Pancreas (tissue), 10 donors: ENCODE measurements at regions not wholly inside any gene's neighbourhood (a gene's known extent, or its start where the extent isn't known, plus 50 kb on each side); places are given as distances from the start of the nearest gene placed in this dataset.

Experiments
- ATAC-seq, 4 donors: fragments of 200-7000 bp; cut with Tn5 transposase; one replicate each; pipeline versions ENCODE4 v1.8.0 to v1.9.1; 2020; ENCODE audit warnings: mild to moderate bottlenecking in 4 of 4, moderate library complexity in 4 of 4
- DNase-seq, 6 donors: peaks; one replicate each; pipeline ENCODE4 v3.0.0-alpha.2; 2020
- FAIRE-seq: peaks from 2 replicates; lab custom pipeline; 2012; peaks lifted over from hg19 to GRCh38; lab: Jason Lieb, UNC
- H3K27ac ChIP-seq, 4 donors: fragments of 200-600 bp; sonication (generic); 1 replicate in 3 of 4; 2 replicates in 1 of 4; pipeline versions ENCODE4 v1.5.0 to v1.8.0; 2020
- H3K27me3 ChIP-seq, 4 donors: fragments of 200-600 bp; one replicate each; pipeline ENCODE4 v1.8.0; 2021
- H3K36me3 ChIP-seq, 3 donors: fragments of 200-600 bp; sonication (generic) in 1 of 3; one replicate each; pipeline versions ENCODE4 v1.5.0 to v1.8.0; 2020 to 2021
- H3K4me1 ChIP-seq, 3 donors: fragments of 200-600 bp; one replicate each; pipeline ENCODE4 v1.8.0; 2021
- H3K4me3 ChIP-seq, 4 donors: fragments of 200-600 bp; sonication (generic) in 2 of 4; one replicate each; pipeline versions ENCODE4 v1.5.0 to v1.8.0; 2020 to 2021
- H3K9me3 ChIP-seq, 4 donors: fragments of 200-600 bp; one replicate each; pipeline ENCODE4 v1.8.0; 2021
- WGBS, 2 donors: extraction: QIAGEN DNeasy Blood & Tissue Kit; methylation state at CpG; one replicate each; pipeline ENCODE4 v1.1.7; 2013; 5-methylcytosine and 5-hydroxymethylcytosine counted together
- intact Hi-C, 3 donors: fragments of 100-400 bp; cut with DNase I; formaldehyde crosslinking; loops; one replicate each; pipeline versions ENCODE4 v1.11.1 to v1.14.2; 2022
- TF ChIP-seq, protein P1 (sequence below), 4 donors: fragments of 200-600 bp; sonication (generic) in 3 of 4; IDR thresholded peaks; one replicate each; pipeline versions ENCODE4 v1.5.0 to v1.8.0; 2021; ENCODE audit warnings: antibody characterized with exemption in 4 of 4
- donor health status: healthy with polysubstance abuse.
- donor health status: DM: no; HTN: no; CAD: no; lungs with moderate emphysema.
- donor health status: DM: no; HTN: no; CAD: no.
- donor health status: control.
- donor health status: control.
- donor health status: Bipolar disorder and iron deficiency.
- donor health status: DM: yes; HTN: yes; CAD: no.
- donor health status: DM: no; HTN: no; CAD: no.
- donor health status: DM: no; HTN: no; CAD: no.
- donor health status: DM: yes; HTN: yes; CAD: no.

DNA sequence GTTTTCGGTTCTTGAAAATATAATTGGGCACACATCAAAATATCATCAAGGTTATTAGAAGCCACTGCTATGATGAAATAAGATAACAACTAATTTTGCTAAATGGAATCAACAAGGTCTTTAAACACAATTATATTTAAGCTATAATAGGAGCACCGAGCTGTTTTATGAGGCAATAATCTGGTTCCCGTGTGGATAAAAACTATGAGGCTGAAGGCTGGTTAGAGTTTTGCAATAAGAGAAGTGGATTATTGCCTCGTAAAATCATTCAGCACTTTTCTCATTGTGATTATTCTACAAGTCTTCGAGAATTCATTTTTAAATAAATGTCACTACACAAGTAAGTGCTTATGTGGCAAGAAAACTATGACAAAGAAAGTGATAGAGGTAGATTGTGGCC is 975.7 kb upstream of the ADGRL2 start:
- ATAC-seq (no peak), FAIRE-seq (no peak), DNase-seq (no peak)
- H3K4me1 ChIP-seq, result no peaks in the 10 kb centered on the region
- TF ChIP-seq, protein P1, sequence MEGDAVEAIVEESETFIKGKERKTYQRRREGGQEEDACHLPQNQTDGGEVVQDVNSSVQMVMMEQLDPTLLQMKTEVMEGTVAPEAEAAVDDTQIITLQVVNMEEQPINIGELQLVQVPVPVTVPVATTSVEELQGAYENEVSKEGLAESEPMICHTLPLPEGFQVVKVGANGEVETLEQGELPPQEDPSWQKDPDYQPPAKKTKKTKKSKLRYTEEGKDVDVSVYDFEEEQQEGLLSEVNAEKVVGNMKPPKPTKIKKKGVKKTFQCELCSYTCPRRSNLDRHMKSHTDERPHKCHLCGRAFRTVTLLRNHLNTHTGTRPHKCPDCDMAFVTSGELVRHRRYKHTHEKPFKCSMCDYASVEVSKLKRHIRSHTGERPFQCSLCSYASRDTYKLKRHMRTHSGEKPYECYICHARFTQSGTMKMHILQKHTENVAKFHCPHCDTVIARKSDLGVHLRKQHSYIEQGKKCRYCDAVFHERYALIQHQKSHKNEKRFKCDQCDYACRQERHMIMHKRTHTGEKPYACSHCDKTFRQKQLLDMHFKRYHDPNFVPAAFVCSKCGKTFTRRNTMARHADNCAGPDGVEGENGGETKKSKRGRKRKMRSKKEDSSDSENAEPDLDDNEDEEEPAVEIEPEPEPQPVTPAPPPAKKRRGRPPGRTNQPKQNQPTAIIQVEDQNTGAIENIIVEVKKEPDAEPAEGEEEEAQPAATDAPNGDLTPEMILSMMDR (IDR thresholded peaks at IDR 0.05), result no peak
- H3K9me3 ChIP-seq, result no peaks in the 10 kb centered on the region
- H3K27me3 ChIP-seq, result no peaks in the 10 kb centered on the region
- H3K36me3 ChIP-seq, result no peaks in the 10 kb centered on the region
- intact Hi-C loops, result no loop called here
- 66 to 77% methylated on average over 5 of the region's 5 CpGs for WGBS, 2 donors
- no peak overlapping the region for H3K4me3 ChIP-seq
- H3K27ac ChIP-seq, result no peak overlapping the region

DNA sequence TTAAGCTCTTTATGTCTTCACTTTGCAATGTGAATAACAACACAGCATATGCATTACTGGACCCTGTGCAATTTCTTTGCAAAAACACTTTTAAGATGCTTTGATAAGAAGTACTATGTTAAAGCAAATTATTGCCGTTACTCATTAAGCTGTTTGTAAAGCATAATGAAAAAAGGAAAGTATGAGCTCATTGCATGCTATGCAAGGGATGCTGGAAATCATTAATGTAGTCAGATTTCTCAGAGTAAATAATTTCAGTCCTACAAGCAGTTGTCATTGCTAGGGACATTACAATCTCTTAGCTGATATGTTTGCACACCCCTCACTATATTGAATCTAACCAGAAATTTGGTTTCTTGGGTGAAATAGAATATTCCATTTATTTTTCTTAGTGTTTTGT is 982.5 kb upstream of the ADGRL2 start:
- Histone ChIP-seq H3K36me3 (no peaks in the 10 kb centered on the region), H3K9me3 (no peaks in the 10 kb centered on the region), H3K4me3 (no peak overlapping the region), H3K27ac (no peak overlapping the region), H3K27me3 (no peaks in the 10 kb centered on the region), H3K4me1 (no peaks in the 10 kb centered on the region)
- no peak for ATAC-seq
- no peak for DNase-seq
- intact Hi-C loops, result no loop called here
- WGBS, 2 donors, result 22 to 30% methylated on average over 1 of the region's 1 CpG
- TF ChIP-seq, protein P1 (IDR thresholded peaks at IDR 0.05), result no peak
- FAIRE-seq, result no peak

- Histone ChIP-seq H3K27me3 (no peaks in the 10 kb centered on the region), H3K4me1 (no peaks in the 10 kb centered on the region), H3K9me3 (no peaks in the 10 kb centered on the region), H3K27ac (no peak overlapping the region), H3K36me3 (no peaks in the 10 kb centered on the region), H3K4me3 (no peak overlapping the region)
- intact Hi-C loops, result no loop called here
- no peak for ATAC-seq
- TF ChIP-seq, protein P1 (IDR thresholded peaks at IDR 0.05), result no peak
- DNase-seq, result no peak
- no peak for FAIRE-seq
- WGBS, 2 donors, result 27 to 42% methylated on average over 2 of the region's 2 CpGs
These were observed 992.8 kb upstream of the ADGRL2 start for GRCh38 chr1:80807981-80808380.

DNA sequence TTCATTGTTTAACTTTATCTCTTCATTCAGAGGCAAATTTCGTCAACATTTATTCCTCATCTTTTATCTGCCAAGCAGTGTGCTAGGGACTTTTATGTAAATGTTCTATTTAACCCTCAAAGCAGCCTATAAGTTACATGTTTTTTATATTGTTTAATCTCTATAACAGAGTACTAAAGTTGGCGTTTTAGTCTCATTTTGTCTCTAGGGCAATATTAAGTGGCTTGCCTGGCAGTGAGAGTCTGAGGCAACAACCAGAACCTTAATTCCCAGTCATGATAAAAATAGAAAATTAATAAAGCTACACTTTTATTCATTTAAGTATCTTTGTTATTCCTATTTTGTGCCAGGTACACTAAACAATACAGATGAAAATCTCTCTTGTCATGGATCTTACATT is 994.3 kb upstream of the ADGRL2 start:
- Histone ChIP-seq H3K36me3 (no peaks in the 10 kb centered on the region), H3K4me3 (no peak overlapping the region), H3K27me3 (no peaks in the 10 kb centered on the region), H3K4me1 (no peaks in the 10 kb centered on the region), H3K9me3 (no peaks in the 10 kb centered on the region), H3K27ac (no peak overlapping the region)
- no peak for FAIRE-seq
- intact Hi-C loops, result no loop called here
- WGBS, 2 donors, result 67 to 71% methylated on average over 2 of the region's 2 CpGs
- DNase-seq, result no peak
- TF ChIP-seq, protein P1 (IDR thresholded peaks at IDR 0.05), result no peak
- ATAC-seq, result no peak

GRCh38 chr1:80801695-80802094 is 999.0 kb upstream of the ADGRL2 start:
- Histone ChIP-seq H3K4me1 (no peaks in the 10 kb centered on the region), H3K4me3 (no peak overlapping the region), H3K9me3 (no peaks in the 10 kb centered on the region), H3K27me3 (no peaks in the 10 kb centered on the region), H3K27ac (no peak overlapping the region), H3K36me3 (no peaks in the 10 kb centered on the region)
- DNase-seq, result no peak
- TF ChIP-seq, protein P1 (IDR thresholded peaks at IDR 0.05), result no peak
- no peak for FAIRE-seq
- no peak for ATAC-seq
- intact Hi-C loops, result no loop called here
